CD4-positive, alpha-beta T cell treated with Interleukin-12 subunit alpha and Interleukin-12 subunit beta, for 1 hour (primary cell): ENCODE measurements at regions not wholly inside any gene's neighbourhood (a gene's known extent, or its start where the extent isn't known, plus 50 kb on each side); places are given as distances from the start of the nearest gene placed in this dataset.

ENCODE experiments used
- DNase-seq: peaks from one replicate; pipeline ENCODE4 v3.0.0-alpha.2; 2020

- DNase-seq: no peak
These were observed 86.6 kb upstream of the ERRFI1 start for GRCh38 chr1:8112611-8113261.

- DNase-seq: no peak
These were observed 85.5 kb upstream of the ERRFI1 start for GRCh38 chr1:8111560-8111959.

GRCh38 chr1:8109216-8109615, 83.1 kb upstream of the ERRFI1 start:
- no peak for DNase-seq

- no peak for DNase-seq
These were observed 81.8 kb upstream of the ERRFI1 start for GRCh38 chr1:8107897-8108296.

GRCh38 chr1:8104278-8105236, 78.4 kb upstream of the ERRFI1 start:
- no peak for DNase-seq

DNA sequence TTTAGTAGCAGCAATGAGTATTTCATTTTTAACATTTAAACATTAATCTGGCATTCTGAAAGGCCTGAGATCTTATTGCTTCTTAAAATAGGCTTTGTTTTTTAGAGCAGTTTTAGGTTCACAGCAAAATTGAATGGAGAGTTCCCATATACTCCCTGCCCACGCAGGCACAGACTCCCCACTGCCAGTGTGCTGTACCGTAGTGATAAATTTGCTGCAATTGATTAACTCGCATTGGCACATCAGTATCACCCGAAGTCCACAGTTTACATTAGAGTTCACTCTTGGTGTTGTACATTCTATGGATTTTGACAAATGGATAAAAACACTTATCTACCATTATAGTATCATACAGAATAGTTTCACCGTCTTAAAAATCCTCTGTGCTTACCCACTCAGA, 71.8 kb upstream of the ERRFI1 start:
- DNase-seq: no peak

DNA sequence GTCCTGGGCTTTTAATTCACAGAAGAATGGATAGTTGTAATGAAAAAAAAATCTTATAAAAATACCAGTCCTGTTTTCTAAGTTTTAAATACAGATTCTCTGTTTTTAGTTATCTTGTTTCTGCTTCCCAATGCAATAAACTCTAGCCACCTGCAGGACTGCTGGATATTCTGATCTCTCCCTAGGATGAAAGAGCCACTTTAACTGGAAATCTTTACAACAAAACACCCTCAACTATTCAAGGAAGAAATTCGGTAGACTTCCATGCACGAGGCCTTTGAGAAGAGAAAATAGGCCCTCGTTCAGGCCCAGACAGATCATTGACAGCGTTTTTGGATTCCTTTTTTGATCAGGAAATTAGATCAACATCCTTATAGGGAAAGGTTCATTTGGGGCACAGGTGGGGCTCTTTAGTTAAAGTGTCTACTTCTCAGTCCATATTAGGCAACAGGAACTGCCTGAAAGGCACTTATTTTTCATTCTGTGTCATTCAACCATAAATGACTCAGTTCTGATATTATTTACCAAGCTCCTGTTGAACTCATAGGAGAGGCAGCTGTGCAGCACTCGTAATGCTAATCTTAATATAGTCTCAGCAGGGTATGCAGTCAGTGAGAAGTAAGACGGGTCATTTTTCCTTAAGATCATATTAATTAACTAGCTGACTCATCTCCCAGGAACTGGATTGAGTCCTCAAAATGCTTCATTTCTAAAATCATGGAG, 71.1 kb upstream of the ERRFI1 start:
- peak; percentile 15 for DNase-seq

GRCh38 chr1:8096105-8097011, 70.2 kb upstream of the ERRFI1 start:
- no peak for DNase-seq

DNA sequence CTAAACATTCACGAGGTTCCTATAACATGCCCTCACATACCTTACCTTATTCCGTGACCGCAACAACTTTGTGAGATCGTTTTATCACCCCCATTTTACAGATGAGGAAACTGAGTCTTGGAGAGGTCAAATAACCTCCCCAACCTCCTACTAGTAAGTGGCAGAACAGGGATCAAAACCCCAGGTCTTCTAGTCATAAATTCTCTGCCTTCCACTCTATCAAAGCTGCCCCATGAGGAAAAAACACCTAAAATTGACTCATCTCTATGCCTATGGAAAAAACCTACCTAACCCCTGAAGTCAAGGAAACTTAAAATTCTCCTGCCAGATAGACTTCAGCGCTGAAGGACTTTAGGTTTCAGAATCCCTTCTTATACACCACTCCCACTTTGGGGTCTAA, 69.5 kb upstream of the ERRFI1 start:
- no peak for DNase-seq

DNA sequence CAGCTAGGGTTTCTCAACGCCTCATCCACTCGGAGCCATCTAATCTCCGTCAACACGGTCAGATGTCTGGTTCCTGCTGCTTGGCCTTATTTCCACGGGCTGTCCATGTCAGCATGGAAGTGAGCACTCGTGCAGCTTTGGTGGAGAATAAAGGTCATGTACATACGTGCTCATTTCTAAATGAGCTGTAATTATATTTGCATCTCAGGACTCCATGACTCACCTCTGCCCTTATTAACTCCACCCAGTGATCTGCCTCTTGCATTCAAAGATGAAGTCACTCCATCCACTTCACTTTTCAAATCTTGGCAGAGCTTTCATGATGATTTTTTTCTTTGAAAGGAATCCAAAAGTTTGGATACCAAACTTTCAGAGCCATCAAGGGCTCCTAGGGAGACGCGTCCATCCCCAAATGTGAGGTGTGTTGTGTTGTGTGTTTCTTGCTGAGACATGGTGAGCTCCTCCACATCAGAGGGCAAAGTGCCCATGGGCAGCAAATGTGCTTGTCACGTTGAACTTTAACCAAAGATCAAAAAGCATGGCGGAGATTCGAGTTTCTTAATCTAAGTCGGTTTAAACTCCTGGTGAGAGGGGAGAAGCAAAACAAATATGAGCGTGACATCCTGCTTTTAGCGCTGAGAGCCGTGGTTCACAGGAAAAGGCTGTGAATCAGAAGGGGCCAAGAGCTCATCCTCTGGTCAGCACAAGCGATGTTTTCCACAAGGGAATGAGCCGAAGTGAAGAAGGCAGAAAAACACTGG, 68.6 kb upstream of the ERRFI1 start:
- DNase-seq: no peak

DNA sequence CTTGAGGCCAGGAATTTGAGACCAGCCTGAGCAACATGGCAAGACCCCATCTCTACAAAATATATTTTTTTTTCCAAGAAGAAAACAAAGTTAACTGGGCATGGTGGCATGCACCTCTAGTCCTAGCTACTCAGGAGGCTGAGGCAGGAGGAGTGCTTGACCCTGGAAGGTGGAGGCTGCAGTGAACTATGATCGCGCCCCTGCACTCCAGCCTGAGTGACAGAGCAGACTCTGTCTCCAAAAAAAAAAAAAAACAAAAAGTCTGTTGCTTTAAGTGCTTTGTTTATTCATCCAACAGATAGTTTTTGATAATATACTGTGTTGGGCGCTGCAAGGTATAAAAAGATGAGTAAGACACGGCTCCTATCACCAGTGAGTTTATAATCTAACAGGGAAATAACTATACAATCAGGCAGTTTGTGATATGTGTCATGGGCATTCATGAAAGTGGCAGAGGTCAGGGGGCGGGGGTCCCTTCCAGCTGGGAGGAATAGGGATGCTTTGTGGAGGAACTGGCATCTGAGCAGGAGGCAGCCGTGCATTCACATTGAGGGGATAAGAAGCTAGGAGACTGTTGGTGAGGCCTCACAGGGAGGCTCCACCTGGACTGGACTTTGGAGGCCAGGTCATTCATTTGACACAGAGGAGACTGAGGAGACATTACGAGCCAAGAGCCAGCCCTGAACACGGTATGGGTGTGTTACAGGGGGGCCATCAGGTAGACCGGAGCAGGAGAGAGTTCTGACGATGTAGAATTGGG, 67.3 kb upstream of the ERRFI1 start:
- DNase-seq: no peak

GRCh38 chr1:8092657-8093056, 66.5 kb upstream of the ERRFI1 start:
- no peak for DNase-seq

- no peak for DNase-seq
These were observed 65.6 kb upstream of the ERRFI1 start for GRCh38 chr1:8091691-8092090.

- DNase-seq: no peak
These were observed 64.2 kb upstream of the ERRFI1 start for GRCh38 chr1:8090241-8090702.

GRCh38 chr1:8089535-8090228, 63.6 kb upstream of the ERRFI1 start:
- no peak for DNase-seq

DNA sequence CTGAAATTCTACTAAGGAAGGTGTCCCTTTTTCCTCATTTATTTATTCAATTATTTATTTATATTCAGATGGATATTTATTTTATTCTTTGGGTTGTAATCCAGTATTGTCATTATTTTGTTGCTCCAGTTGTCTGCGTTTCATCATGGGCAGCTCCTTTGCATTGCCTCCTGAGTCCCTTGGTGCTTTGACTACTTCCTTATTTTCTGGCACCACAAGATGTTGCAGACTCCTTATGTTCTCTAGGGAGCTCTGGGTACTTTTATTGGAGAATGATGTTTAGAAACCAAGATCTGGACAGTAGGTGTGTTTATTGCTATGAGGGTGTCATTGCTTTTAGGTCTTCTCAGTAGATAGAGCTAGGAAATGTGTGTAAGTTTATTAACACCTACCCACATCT, 59.9 kb upstream of the ERRFI1 start:
- DNase-seq: no peak

DNA sequence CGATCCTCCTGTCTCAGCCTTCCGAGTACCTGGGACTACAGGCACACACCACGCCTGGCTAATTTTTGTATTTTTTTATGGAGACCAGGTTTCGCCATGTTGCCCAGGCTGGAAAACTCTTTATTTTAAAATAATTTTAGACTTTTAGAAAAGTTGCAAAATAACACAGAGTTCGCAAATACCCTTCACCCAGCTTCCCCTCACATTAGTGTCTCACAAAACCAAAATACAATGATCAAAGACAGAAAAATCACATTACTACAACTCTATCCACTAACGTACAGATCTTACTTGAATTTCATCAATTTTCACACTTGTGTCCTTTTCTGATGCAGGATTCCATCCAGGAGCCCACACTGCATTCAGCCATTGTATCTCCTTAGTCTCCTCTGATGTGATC, 58.8 kb upstream of the ERRFI1 start:
- no peak for DNase-seq

GRCh38 chr1:8083739-8084484, 57.8 kb upstream of the ERRFI1 start:
- no peak for DNase-seq

DNA sequence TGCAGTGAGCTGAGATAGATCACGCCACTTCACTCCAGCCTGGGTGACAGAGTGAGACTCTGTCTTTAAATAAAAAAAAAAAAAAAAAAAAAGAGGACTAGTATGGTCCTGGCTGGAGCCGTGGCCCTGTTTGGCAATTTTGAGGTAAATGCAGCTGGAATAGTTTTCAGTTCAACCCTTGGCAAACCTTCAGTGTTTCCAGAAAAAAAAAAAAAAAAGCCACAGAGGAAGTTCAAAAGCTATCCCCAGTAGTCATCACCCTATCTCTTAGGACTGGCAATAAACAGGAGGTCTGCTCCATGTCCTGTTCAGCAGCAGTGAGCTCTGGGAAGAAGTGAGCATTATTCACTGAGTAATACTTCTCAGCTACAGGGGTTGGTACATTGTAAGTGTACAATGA, 56.8 kb upstream of the ERRFI1 start:
- DNase-seq: no peak
